ENCODE measurements at regions not wholly inside any gene's neighbourhood (a gene's known extent, or its start where the extent isn't known, plus 50 kb on each side); places are given as distances from the start of the nearest gene placed in this dataset.

DNA sequence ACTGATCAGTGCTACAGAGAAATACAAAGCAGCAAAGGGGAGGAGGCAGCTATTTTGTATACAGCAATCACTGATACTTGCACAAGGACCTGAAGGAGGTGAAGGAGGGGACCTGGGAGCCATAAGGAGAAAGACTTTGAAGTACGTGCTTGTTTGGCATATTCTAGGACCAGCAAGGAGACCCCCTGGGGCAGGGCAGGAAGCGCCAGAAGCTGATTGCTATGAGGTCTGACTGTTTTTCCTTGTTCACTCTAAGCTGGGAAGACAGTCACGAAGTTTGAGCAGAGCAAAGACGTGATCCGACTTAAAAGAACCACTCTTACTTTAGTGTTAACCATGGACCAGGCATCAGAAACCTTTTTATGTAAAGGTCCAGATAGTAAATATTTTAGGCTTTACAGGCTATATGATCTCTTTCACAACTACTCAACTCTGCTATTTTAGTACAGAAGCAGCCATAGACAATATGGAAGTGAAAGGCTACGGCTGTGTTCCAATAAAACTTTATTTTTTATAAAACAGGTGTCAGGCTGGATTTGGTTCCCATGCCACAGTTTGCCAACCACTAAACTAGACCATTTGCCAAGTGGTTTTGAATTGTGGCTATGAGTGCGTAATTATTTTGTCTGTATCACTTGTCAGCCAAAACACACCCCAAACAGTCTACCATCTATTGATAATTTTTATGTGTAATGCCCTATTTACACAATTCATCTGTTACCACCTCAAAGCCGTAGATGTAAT is 217.9 kb downstream of the PRL start:
- 100% methylated on average over 2 of the region's 8 CpGs for WGBS (ENCODE audit: insufficient coverage)
- Histone ChIP-seq H3K9me3 (no peaks in the 10 kb centered on the region), H3K27me3 (replicated peaks in 1 of 2; ENCODE audit: control insufficient read depth in 2 of 2, extremely low read depth in 1 of 2, insufficient read depth in 2 of 2, low read length in 1 of 2) (no peaks in the 10 kb centered on the region), H3K4me3 (ENCODE audit: control insufficient read depth in 1 of 2, extremely low read depth in 1 of 2, low read length in 1 of 2) (no peak overlapping the region), H3K27ac (ENCODE audit: low read length) (no peak overlapping the region), H3K4me1 (ENCODE audit: control insufficient read depth in 1 of 2, extremely low read depth in 1 of 2, insufficient read depth in 2 of 2, low read length in 2 of 2) (no peaks in the 10 kb centered on the region), H3K36me3 (ENCODE audit: control insufficient read depth in 2 of 2, extremely low read depth in 1 of 2, insufficient read depth in 1 of 2, low read length in 1 of 2) (no peaks in the 10 kb centered on the region)
- ChIA-PET POLR2A (no interaction called here), CTCF (no interaction called here)
- no peak for ATAC-seq (replicated peaks in 1 of 4)
- Mint-ChIP-seq H3K36me3 (no peaks in the 10 kb centered on the region), H3K27ac (no peak overlapping the region), H3K27me3 (peaks cover 0 to 3% of the 10 kb centered on the region in 2 donors), H3K4me3 (no peak overlapping the region), H3K9me3 (no peaks in the 10 kb centered on the region), H3K4me1 (no peaks in the 10 kb centered on the region)
- DNase-seq = no peak

- Mint-ChIP-seq H3K4me3 (no peak overlapping the region), H3K36me3 (no peaks in the 10 kb centered on the region), H3K9me3 (no peaks in the 10 kb centered on the region), H3K4me1 (no peaks in the 10 kb centered on the region), H3K27ac (no peak overlapping the region), H3K27me3 (no peaks in the 10 kb centered on the region)
- CTCF ChIA-PET = no interaction called here
- H3K4me3 ChIP-seq (ENCODE audit: control insufficient read depth in 1 of 2, extremely low read depth in 1 of 2, low read length in 1 of 2) = no peak overlapping the region
- H3K36me3 ChIP-seq (ENCODE audit: control insufficient read depth in 2 of 2, extremely low read depth in 1 of 2, insufficient read depth in 1 of 2, low read length in 1 of 2) = no peaks in the 10 kb centered on the region
- ATAC-seq (replicated peaks in 1 of 4) = no peak
- H3K9me3 ChIP-seq = no peaks in the 10 kb centered on the region
- no peaks in the 10 kb centered on the region for H3K4me1 ChIP-seq (ENCODE audit: control insufficient read depth in 1 of 2, extremely low read depth in 1 of 2, insufficient read depth in 2 of 2, low read length in 2 of 2)
- H3K27me3 ChIP-seq (replicated peaks in 1 of 2; ENCODE audit: control insufficient read depth in 2 of 2, extremely low read depth in 1 of 2, insufficient read depth in 2 of 2, low read length in 1 of 2) = no peaks in the 10 kb centered on the region
- no peak for DNase-seq
- WGBS (ENCODE audit: insufficient coverage) = no CpG with 5 or more reads among the region's 5 CpGs
- POLR2A ChIA-PET = no interaction called here
- no peak overlapping the region for H3K27ac ChIP-seq (ENCODE audit: low read length)
These were observed 217.1 kb downstream of the PRL start for GRCh38 chr6:22079783-22080182.

GRCh38 chr6:22081709-22082108 is 215.1 kb downstream of the PRL start:
- H3K4me3 Mint-ChIP-seq = no peak overlapping the region
- 94% methylated on average over 3 of the region's 4 CpGs for WGBS (ENCODE audit: insufficient coverage)
- no peak overlapping the region for H3K27ac Mint-ChIP-seq
- H3K4me1 Mint-ChIP-seq = no peaks in the 10 kb centered on the region
- Histone ChIP-seq H3K9me3 (no peaks in the 10 kb centered on the region), H3K36me3 (ENCODE audit: control insufficient read depth in 2 of 2, extremely low read depth in 1 of 2, insufficient read depth in 1 of 2, low read length in 1 of 2) (no peaks in the 10 kb centered on the region), H3K4me3 (ENCODE audit: control insufficient read depth in 1 of 2, extremely low read depth in 1 of 2, low read length in 1 of 2) (no peak overlapping the region), H3K27ac (ENCODE audit: low read length) (no peak overlapping the region), H3K4me1 (ENCODE audit: control insufficient read depth in 1 of 2, extremely low read depth in 1 of 2, insufficient read depth in 2 of 2, low read length in 2 of 2) (no peaks in the 10 kb centered on the region), H3K27me3 (replicated peaks in 1 of 2; ENCODE audit: control insufficient read depth in 2 of 2, extremely low read depth in 1 of 2, insufficient read depth in 2 of 2, low read length in 1 of 2) (no peaks in the 10 kb centered on the region)
- ATAC-seq (replicated peaks in 1 of 4) (no peak), DNase-seq (no peak)
- H3K36me3 Mint-ChIP-seq = no peaks in the 10 kb centered on the region
- H3K27me3 Mint-ChIP-seq = no peaks in the 10 kb centered on the region
- ChIA-PET POLR2A (no interaction called here), CTCF (no interaction called here)
- H3K9me3 Mint-ChIP-seq = peaks cover 0 to 7% (median 0%) of the 10 kb centered on the region in 3 donors

- CTCF ChIA-PET = no interaction called here
- Histone ChIP-seq H3K4me3 (ENCODE audit: control insufficient read depth in 1 of 2, extremely low read depth in 1 of 2, low read length in 1 of 2) (no peak overlapping the region), H3K9me3 (no peaks in the 10 kb centered on the region), H3K36me3 (ENCODE audit: control insufficient read depth in 2 of 2, extremely low read depth in 1 of 2, insufficient read depth in 1 of 2, low read length in 1 of 2) (no peaks in the 10 kb centered on the region), H3K27ac (ENCODE audit: low read length) (no peak overlapping the region), H3K4me1 (ENCODE audit: control insufficient read depth in 1 of 2, extremely low read depth in 1 of 2, insufficient read depth in 2 of 2, low read length in 2 of 2) (no peaks in the 10 kb centered on the region), H3K27me3 (replicated peaks in 1 of 2; ENCODE audit: control insufficient read depth in 2 of 2, extremely low read depth in 1 of 2, insufficient read depth in 2 of 2, low read length in 1 of 2) (no peaks in the 10 kb centered on the region)
- H3K4me1 Mint-ChIP-seq = peaks cover 0 to under 1% (median 0%) of the 10 kb centered on the region in 3 donors
- no CpG with 5 or more reads among the region's 3 CpGs for WGBS (ENCODE audit: insufficient coverage)
- POLR2A ChIA-PET = no interaction called here
- peaks cover 0 to 7% (median 0%) of the 10 kb centered on the region in 3 donors for H3K9me3 Mint-ChIP-seq
- H3K27me3 Mint-ChIP-seq = no peaks in the 10 kb centered on the region
- no peak for DNase-seq
- ATAC-seq (replicated peaks in 1 of 4) = no peak
- H3K36me3 Mint-ChIP-seq = no peaks in the 10 kb centered on the region
- no peak overlapping the region for H3K4me3 Mint-ChIP-seq
- no peak overlapping the region for H3K27ac Mint-ChIP-seq
These were observed 214.6 kb downstream of the PRL start for GRCh38 chr6:22082218-22082617.

DNA sequence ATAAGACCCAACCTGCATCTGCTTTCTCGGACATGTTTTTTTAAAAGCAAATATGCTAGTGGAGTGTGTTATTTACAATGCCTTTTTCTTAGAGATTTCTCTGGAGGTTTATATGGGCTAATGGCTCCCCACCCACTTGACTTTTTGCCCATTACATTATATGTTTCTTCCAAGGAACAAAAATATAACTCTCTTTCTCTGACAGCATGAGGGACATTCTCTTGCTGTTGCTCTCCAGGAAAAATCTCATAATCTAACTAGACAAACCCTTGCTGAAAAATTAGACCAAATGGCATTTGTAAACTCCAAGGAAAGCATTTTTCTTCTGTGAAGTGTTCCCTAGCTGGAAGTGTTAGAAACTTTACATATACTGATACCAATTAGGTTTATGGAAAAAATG is 213.7 kb downstream of the PRL start:
- H3K9me3 ChIP-seq = no peaks in the 10 kb centered on the region
- peaks cover 0 to 7% (median 0%) of the 10 kb centered on the region in 3 donors for H3K9me3 Mint-ChIP-seq
- no peak overlapping the region for H3K27ac Mint-ChIP-seq
- ATAC-seq (replicated peaks in 1 of 4) (no peak), DNase-seq (no peak)
- H3K4me3 ChIP-seq (ENCODE audit: control insufficient read depth in 1 of 2, extremely low read depth in 1 of 2, low read length in 1 of 2) = no peak overlapping the region
- no peaks in the 10 kb centered on the region for H3K36me3 Mint-ChIP-seq
- H3K4me1 Mint-ChIP-seq = peaks cover 0 to 9% (median 2%) of the 10 kb centered on the region in 3 donors
- no peaks in the 10 kb centered on the region for H3K36me3 ChIP-seq (ENCODE audit: control insufficient read depth in 2 of 2, extremely low read depth in 1 of 2, insufficient read depth in 1 of 2, low read length in 1 of 2)
- WGBS (ENCODE audit: insufficient coverage) = no CpG with 5 or more reads among the region's 1 CpG
- no peaks in the 10 kb centered on the region for H3K27me3 Mint-ChIP-seq
- CTCF ChIA-PET = interaction anchor here in 1 of 2 donors (0.6 kb wide), 1 partner anchor 152 kb away, joined by 4 read pairs; no protein-coding TSS in a partner anchor
- H3K4me1 ChIP-seq (ENCODE audit: control insufficient read depth in 1 of 2, extremely low read depth in 1 of 2, insufficient read depth in 2 of 2, low read length in 2 of 2) = peaks cover 0 to 3% of the 10 kb centered on the region in 2 experiments
- H3K27me3 ChIP-seq (replicated peaks in 1 of 2; ENCODE audit: control insufficient read depth in 2 of 2, extremely low read depth in 1 of 2, insufficient read depth in 2 of 2, low read length in 1 of 2) = no peaks in the 10 kb centered on the region
- H3K27ac ChIP-seq (ENCODE audit: low read length) = no peak overlapping the region
- no peak overlapping the region for H3K4me3 Mint-ChIP-seq
- POLR2A ChIA-PET = no interaction called here

- H3K27me3 Mint-ChIP-seq = no peaks in the 10 kb centered on the region
- peak in 1 of 4 experiments; percentile 70 for ATAC-seq (replicated peaks in 1 of 4)
- H3K4me1 ChIP-seq (ENCODE audit: control insufficient read depth in 1 of 2, extremely low read depth in 1 of 2, insufficient read depth in 2 of 2, low read length in 2 of 2) = peaks cover 0 to 7% of the 10 kb centered on the region in 2 experiments
- ChIA-PET CTCF (no interaction called here), POLR2A (no interaction called here)
- no peaks in the 10 kb centered on the region for H3K9me3 ChIP-seq
- H3K9me3 Mint-ChIP-seq = peaks cover 0 to 7% (median 0%) of the 10 kb centered on the region in 3 donors
- peaks cover 0 to 14% (median 7%) of the 10 kb centered on the region in 3 donors for H3K4me1 Mint-ChIP-seq
- no CpG with 5 or more reads among the region's 9 CpGs for WGBS (ENCODE audit: insufficient coverage)
- DNase-seq = peak in 1 of 35 experiments; percentile 7
- H3K27me3 ChIP-seq (replicated peaks in 1 of 2; ENCODE audit: control insufficient read depth in 2 of 2, extremely low read depth in 1 of 2, insufficient read depth in 2 of 2, low read length in 1 of 2) = no peaks in the 10 kb centered on the region
- no peaks in the 10 kb centered on the region for H3K36me3 Mint-ChIP-seq
- H3K36me3 ChIP-seq (ENCODE audit: control insufficient read depth in 2 of 2, extremely low read depth in 1 of 2, insufficient read depth in 1 of 2, low read length in 1 of 2) = no peaks in the 10 kb centered on the region
- H3K4me3 Mint-ChIP-seq = no peak overlapping the region
- H3K27ac ChIP-seq (ENCODE audit: low read length) = no peak overlapping the region
- no peak overlapping the region for H3K27ac Mint-ChIP-seq
- H3K4me3 ChIP-seq (ENCODE audit: control insufficient read depth in 1 of 2, extremely low read depth in 1 of 2, low read length in 1 of 2) = no peak overlapping the region
These were observed 208.7 kb downstream of the PRL start for GRCh38 chr6:22087960-22088706.

Measured in T-cell (primary cell).